ENCODE measurements at regions not wholly inside any gene's neighbourhood (a gene's known extent, or its start where the extent isn't known, plus 50 kb on each side); places are given as distances from the start of the nearest gene placed in this dataset.

DNA sequence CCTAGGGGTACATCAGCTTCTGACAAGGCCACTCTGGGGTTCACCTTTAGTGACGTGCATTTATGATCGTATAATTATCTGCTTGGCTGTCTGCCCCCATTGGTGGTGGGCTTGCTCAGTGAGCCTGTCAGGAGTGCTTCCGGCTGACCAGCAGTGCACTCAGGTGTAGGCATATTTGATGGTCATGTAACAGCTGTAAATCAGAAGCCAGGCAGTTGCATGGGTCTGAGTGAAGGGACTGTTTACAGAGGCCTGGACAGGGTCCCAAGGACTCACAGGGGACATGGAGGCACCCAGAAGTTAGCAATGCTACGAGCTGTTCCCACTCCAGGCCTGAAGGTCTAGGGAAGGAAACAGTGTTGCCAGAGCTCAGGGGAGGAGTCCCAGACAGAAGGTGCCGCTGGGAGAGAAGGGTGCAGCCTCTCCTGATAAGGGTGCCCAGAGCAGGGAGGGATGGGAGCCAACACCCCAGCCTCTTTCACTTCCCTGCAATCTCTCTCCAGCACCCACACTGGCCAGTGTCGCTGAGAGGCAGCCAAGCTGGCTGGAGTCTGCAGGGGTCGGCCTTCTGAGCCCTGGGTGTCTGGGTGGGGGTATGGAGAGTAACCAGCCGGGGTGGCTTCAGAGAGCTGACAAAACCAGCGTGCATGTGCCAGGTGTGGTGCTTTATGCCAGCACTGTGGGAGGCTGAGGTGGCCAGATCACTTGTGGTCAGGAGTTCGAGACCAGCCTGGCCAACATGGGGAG is 61.3 kb upstream of the PRR23E start:
- no CpG with 5 or more reads among the region's 10 CpGs for WGBS (ENCODE audit: extremely low coverage, insufficient read length, low lambda C conversion rate)
- Histone ChIP-seq H3K27ac (ENCODE audit: insufficient read length, low read depth, low read length) (no peak overlapping the region), H4K91ac (ENCODE audit: insufficient read length, low read depth, low read length) (no peak overlapping the region), H4K20me1 (ENCODE audit: control insufficient read depth, insufficient read depth, insufficient read length) (peaks cover 2% of the 10 kb centered on the region), H2BK120ac (ENCODE audit: low read depth, low read length, poor library complexity, severe bottlenecking) (no peak overlapping the region), H2BK12ac (ENCODE audit: insufficient read length, low read depth, low read length) (no peak overlapping the region), H2AFZ (ENCODE audit: low read length) (no peak overlapping the region), H2BK20ac (ENCODE audit: low read depth, low read length, poor library complexity, severe bottlenecking) (no peak overlapping the region), H2BK5ac (ENCODE audit: insufficient read length, low read length) (no peak overlapping the region), H3K14ac (ENCODE audit: insufficient read depth, low read length) (no peak overlapping the region; the same call in 1 of the 2 replicates), H3K23ac (ENCODE audit: insufficient read length, low read depth, low read length) (no peak overlapping the region), H3K79me2 (ENCODE audit: insufficient read depth, low read length) (no peaks in the 10 kb centered on the region), H3K9ac (ENCODE audit: extremely low read depth, insufficient read length, low read length) (no peak overlapping the region), H3K23me2 (ENCODE audit: insufficient read length, low read depth, low read length, poor library complexity, severe bottlenecking) (no peaks in the 10 kb centered on the region), H3K79me1 (ENCODE audit: insufficient read depth, low read depth, low read length, poor library complexity, severe bottlenecking) (no peaks in the 10 kb centered on the region), H3K4me1 (ENCODE audit: insufficient read depth, low read length) (peaks cover 6% of the 10 kb centered on the region; the same call in 1 of the 2 replicates), H3K18ac (ENCODE audit: insufficient read length, low read depth, low read length) (no peak overlapping the region), H2AK5ac (ENCODE audit: insufficient read length, low read length) (no peak overlapping the region), H4K8ac (replicated peaks; ENCODE audit: insufficient read length, low read depth, low read length) (no peak overlapping the region), H3K56ac (ENCODE audit: insufficient read length, low read depth, low read length) (no peak overlapping the region), H2BK15ac (ENCODE audit: low read depth, low read length) (no peak overlapping the region), H3T11ph (ENCODE audit: low read length) (no peak overlapping the region), H3K4me2 (ENCODE audit: insufficient read depth, insufficient read length, low read length) (no peak overlapping the region), H4K5ac (ENCODE audit: insufficient read length, low read depth, low read length) (no peak overlapping the region), H3K9me3 (ENCODE audit: control insufficient read depth, low read depth, low read length) (no peaks in the 10 kb centered on the region), H3K4ac (ENCODE audit: low read depth, low read length) (no peak overlapping the region), H3K27me3 (ENCODE audit: insufficient read depth, low read length) (peaks cover 11% of the 10 kb centered on the region; the same call in 1 of the 2 replicates)
- Mint-ChIP-seq H3K36me3 (ENCODE audit: insufficient read depth in 1 of 3, low read depth in 3 of 3) (peaks cover 0 to 2% (median 0%) of the 10 kb centered on the region in 3 experiments; a peak in 2 of 7 replicates), H3K27me3 (ENCODE audit: low read depth) (peaks cover 33% of the 10 kb centered on the region), H3K9me3 (peaks cover 0 to 5% of the 10 kb centered on the region in 2 experiments; a peak in 1 of 5 replicates), H3K4me1 (peaks cover 28 to 43% of the 10 kb centered on the region in 2 experiments), H3K27ac (peak overlapping the region in 2 of 3 experiments; percentile 61 to 70; a peak in 1 of 7 replicates), H3K4me3 (no peak overlapping the region)
- TF ChIP-seq, protein P1, sequence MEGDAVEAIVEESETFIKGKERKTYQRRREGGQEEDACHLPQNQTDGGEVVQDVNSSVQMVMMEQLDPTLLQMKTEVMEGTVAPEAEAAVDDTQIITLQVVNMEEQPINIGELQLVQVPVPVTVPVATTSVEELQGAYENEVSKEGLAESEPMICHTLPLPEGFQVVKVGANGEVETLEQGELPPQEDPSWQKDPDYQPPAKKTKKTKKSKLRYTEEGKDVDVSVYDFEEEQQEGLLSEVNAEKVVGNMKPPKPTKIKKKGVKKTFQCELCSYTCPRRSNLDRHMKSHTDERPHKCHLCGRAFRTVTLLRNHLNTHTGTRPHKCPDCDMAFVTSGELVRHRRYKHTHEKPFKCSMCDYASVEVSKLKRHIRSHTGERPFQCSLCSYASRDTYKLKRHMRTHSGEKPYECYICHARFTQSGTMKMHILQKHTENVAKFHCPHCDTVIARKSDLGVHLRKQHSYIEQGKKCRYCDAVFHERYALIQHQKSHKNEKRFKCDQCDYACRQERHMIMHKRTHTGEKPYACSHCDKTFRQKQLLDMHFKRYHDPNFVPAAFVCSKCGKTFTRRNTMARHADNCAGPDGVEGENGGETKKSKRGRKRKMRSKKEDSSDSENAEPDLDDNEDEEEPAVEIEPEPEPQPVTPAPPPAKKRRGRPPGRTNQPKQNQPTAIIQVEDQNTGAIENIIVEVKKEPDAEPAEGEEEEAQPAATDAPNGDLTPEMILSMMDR (conservative IDR thresholded peaks at IDR 0.05), result no peak
- DNase-seq, result no peak

Measured in H9 (cell line).